IMR-90 (cell line): ENCODE measurements at regions not wholly inside any gene's neighbourhood (a gene's known extent, or its start where the extent isn't known, plus 50 kb on each side); places are given as distances from the start of the nearest gene placed in this dataset.

Experiments used
- CTCF ChIP-seq: conservative IDR thresholded peaks from 2 replicates; pipeline ENCODE4 v1.5.1; 2012; ENCODE audit warnings: mild to moderate bottlenecking, low read depth, low read length, improper control_type of control experiment
- POLR2A ChIP-seq: IDR thresholded peaks from 2 replicates; pipeline ENCODE4 v1.6.1; 2012; ENCODE audit warnings: mild to moderate bottlenecking, low read depth, low read length
- RAD21 ChIP-seq: IDR thresholded peaks from 2 replicates; pipeline ENCODE4 v1.6.1; 2012; ENCODE audit warnings: low read length, improper control_type of control experiment
- RCOR1 ChIP-seq: IDR thresholded peaks from 2 replicates; pipeline ENCODE4 v1.6.1; 2012; ENCODE audit warnings: mild to moderate bottlenecking, low read length, improper control_type of control experiment; ENCODE audit not compliant: insufficient replicate concordance
- RFX5 ChIP-seq: IDR thresholded peaks from 2 replicates; pipeline ENCODE4 v1.8.0; 2012; ENCODE audit warnings: low read depth, mild to moderate bottlenecking, low read length, moderate library complexity
- USF2 ChIP-seq: fragments of 150-350 bp; IDR thresholded peaks from 2 replicates; pipeline ENCODE4 v1.6.1; 2017; ENCODE audit warnings: mild to moderate bottlenecking, antibody characterized with exemption, low read length, low read depth

DNA sequence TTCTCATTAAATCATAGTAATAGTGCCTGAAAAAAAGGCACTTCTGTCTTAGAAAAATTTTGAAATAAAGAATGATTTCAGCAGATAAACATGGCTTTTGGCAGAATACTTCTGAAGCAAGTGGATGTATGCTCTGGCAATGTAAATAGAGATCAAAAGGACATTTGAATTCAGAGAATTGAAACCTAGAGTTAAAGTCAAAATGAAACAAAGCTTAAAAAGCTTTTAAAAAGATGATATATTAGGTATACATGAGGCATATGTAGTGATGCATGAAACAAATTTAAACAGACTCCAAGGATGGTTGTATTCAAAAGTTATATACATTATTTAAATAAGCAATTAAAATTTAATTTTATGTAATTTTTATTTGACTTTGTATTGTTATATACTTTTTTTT, 1344.5 kb upstream of the TMEFF2 start:
- TF ChIP-seq CTCF (no peak), USF2 (no peak), POLR2A (no peak), RCOR1 (no peak), RFX5 (no peak), RAD21 (no peak)
